ENCODE measurements at regions not wholly inside any gene's neighbourhood (a gene's known extent, or its start where the extent isn't known, plus 50 kb on each side); places are given as distances from the start of the nearest gene placed in this dataset.

DNA sequence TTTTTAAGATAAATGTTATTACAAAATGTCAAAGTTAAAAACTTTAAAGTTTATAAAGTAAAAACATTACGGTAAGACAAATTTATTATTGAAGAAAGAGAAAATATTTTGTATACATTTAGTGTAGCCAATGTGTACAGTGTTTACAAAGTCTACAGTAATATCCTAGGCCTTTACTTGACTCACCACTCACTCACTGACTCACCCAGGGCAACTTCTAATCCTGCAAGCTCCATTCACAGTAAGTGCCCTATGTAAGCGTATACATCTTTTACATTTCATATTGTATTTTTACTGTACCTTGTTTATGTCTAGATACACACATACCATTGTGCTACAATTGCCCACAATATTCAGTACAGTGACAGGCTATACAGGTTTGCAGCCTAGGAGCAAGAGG is 448.2 kb downstream of the KCTD12 start:
- DNase-seq (ENCODE audit: insufficient read length, low spot score) = no peak
- no peak for FAIRE-seq

GRCh38 chr13:76425935-76426334 is 460.3 kb downstream of the KCTD12 start:
- FAIRE-seq (no peak), DNase-seq (ENCODE audit: insufficient read length, low spot score) (no peak)
- TF ChIP-seq POU2F2 (IDR thresholded peaks at IDR 0.05; ENCODE audit: low read depth, low read length) = no peak
- no peak for TF ChIP-seq PAX5 (IDR thresholded peaks at IDR 0.05; ENCODE audit: insufficient read depth, low read length, severe bottlenecking)

More for the DNA sequence above, 448.2 kb downstream of the KCTD12 start:
- TF ChIP-seq POLR2AphosphoS5 (IDR thresholded peaks at IDR 0.05; ENCODE audit: low read depth, low read length) (no peak), SPI1 (IDR thresholded peaks at IDR 0.05; ENCODE audit: low read depth, low read length) (no peak), POLR2A (IDR thresholded peaks at IDR 0.05; ENCODE audit: low read depth, low read length) (no peak), PAX5 (IDR thresholded peaks at IDR 0.05; ENCODE audit: insufficient read depth, low read length, severe bottlenecking) (no peak), POU2F2 (IDR thresholded peaks at IDR 0.05; ENCODE audit: low read depth, low read length) (no peak), TAF1 (IDR thresholded peaks at IDR 0.05; ENCODE audit: low read depth, low read length) (no peak)

DNA sequence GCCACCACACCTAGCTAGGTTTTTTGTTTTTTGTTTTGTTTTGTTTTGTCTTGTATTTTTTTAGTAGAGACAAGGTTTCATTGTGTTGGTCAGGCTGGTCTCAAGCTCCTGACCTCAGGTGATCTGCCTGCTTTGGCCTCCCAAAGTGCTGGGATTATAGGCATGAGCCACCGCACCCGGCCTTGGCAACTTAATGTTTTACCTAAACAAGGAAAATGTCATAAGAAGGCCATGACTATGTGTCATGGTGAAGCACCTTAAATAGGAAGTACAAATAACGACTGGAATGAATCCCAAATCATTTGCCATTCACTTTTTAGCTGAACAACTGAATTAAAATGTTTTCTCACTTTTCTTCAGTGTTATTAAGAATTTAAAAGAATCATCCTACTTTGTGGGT is 465.2 kb downstream of the KCTD12 start:
- TF ChIP-seq TAF1 (IDR thresholded peaks at IDR 0.05; ENCODE audit: low read depth, low read length) (no peak), SPI1 (IDR thresholded peaks at IDR 0.05; ENCODE audit: low read depth, low read length) (no peak), POLR2A (IDR thresholded peaks at IDR 0.05; ENCODE audit: low read depth, low read length) (no peak), PAX5 (IDR thresholded peaks at IDR 0.05; ENCODE audit: insufficient read depth, low read length, severe bottlenecking) (no peak), POU2F2 (IDR thresholded peaks at IDR 0.05; ENCODE audit: low read depth, low read length) (no peak), POLR2AphosphoS5 (IDR thresholded peaks at IDR 0.05; ENCODE audit: low read depth, low read length) (no peak)
- FAIRE-seq = no peak
- DNase-seq (ENCODE audit: insufficient read length, low spot score) = no peak

- TF ChIP-seq TAF1 (IDR thresholded peaks at IDR 0.05; ENCODE audit: low read depth, low read length) = no peak
- no peak for TF ChIP-seq POLR2A (IDR thresholded peaks at IDR 0.05; ENCODE audit: low read depth, low read length)
- no peak for TF ChIP-seq POLR2AphosphoS5 (IDR thresholded peaks at IDR 0.05; ENCODE audit: low read depth, low read length)
- DNase-seq (ENCODE audit: insufficient read length, low spot score) (no peak), FAIRE-seq (no peak)
Measured at GRCh38 chr13:76418404-76418803, 467.8 kb downstream of the KCTD12 start.

DNA sequence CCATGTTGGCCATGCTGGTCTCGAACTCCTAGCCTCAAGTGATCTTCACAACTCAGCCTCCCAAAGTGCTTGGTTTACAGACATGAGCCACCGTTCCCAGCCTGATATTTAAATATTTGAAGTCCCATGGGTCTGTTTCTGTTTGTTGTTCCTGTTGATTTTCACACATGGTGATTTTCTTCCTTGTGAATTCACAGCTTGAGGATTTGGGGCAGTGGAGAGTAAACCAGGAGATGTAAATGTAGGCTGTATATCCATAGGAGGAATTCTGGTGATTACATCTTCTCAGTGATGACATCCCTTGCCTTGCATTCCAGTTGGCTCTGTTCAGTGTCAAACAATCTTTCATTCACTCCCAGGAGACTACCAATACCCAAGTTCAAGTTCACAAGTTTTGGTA is 471.9 kb downstream of the KCTD12 start:
- no peak for DNase-seq (ENCODE audit: insufficient read length, low spot score)
- FAIRE-seq = no peak
- TF ChIP-seq PAX5 (IDR thresholded peaks at IDR 0.05; ENCODE audit: insufficient read depth, low read length, severe bottlenecking) = no peak
- TF ChIP-seq TAF1 (IDR thresholded peaks at IDR 0.05; ENCODE audit: low read depth, low read length) = no peak
- TF ChIP-seq POLR2AphosphoS5 (IDR thresholded peaks at IDR 0.05; ENCODE audit: low read depth, low read length) = no peak
- no peak for TF ChIP-seq SPI1 (IDR thresholded peaks at IDR 0.05; ENCODE audit: low read depth, low read length)
- TF ChIP-seq POLR2A (IDR thresholded peaks at IDR 0.05; ENCODE audit: low read depth, low read length) = no peak

- FAIRE-seq = no peak
- no peak for TF ChIP-seq POLR2AphosphoS5 (IDR thresholded peaks at IDR 0.05; ENCODE audit: low read depth, low read length)
- no peak for TF ChIP-seq SPI1 (IDR thresholded peaks at IDR 0.05; ENCODE audit: low read depth, low read length)
- no peak for TF ChIP-seq PAX5 (IDR thresholded peaks at IDR 0.05; ENCODE audit: insufficient read depth, low read length, severe bottlenecking)
- TF ChIP-seq POLR2A (IDR thresholded peaks at IDR 0.05; ENCODE audit: low read depth, low read length) = no peak
- no peak for TF ChIP-seq POU2F2 (IDR thresholded peaks at IDR 0.05; ENCODE audit: low read depth, low read length)
Measured at GRCh38 chr13:76406243-76406642, 480.0 kb downstream of the KCTD12 start.

GRCh38 chr13:76398425-76398824 is 487.8 kb downstream of the KCTD12 start:
- no peak for FAIRE-seq
- no peak for DNase-seq (ENCODE audit: insufficient read length, low spot score)
- TF ChIP-seq POU2F2 (IDR thresholded peaks at IDR 0.05; ENCODE audit: low read depth, low read length) (no peak), POLR2A (IDR thresholded peaks at IDR 0.05; ENCODE audit: low read depth, low read length) (no peak), POLR2AphosphoS5 (IDR thresholded peaks at IDR 0.05; ENCODE audit: low read depth, low read length) (no peak), PAX5 (IDR thresholded peaks at IDR 0.05; ENCODE audit: insufficient read depth, low read length, severe bottlenecking) (no peak), TAF1 (IDR thresholded peaks at IDR 0.05; ENCODE audit: low read depth, low read length) (no peak), SPI1 (IDR thresholded peaks at IDR 0.05; ENCODE audit: low read depth, low read length) (no peak)

More at GRCh38 chr13:76406243-76406642, 480.0 kb downstream of the KCTD12 start:
- no peak for DNase-seq (ENCODE audit: insufficient read length, low spot score)

GRCh38 chr13:76397413-76397812 is 488.8 kb downstream of the KCTD12 start:
- DNase-seq (ENCODE audit: insufficient read length, low spot score) (no peak), FAIRE-seq (no peak)
- TF ChIP-seq POU2F2 (IDR thresholded peaks at IDR 0.05; ENCODE audit: low read depth, low read length) (no peak), TAF1 (IDR thresholded peaks at IDR 0.05; ENCODE audit: low read depth, low read length) (no peak), POLR2A (IDR thresholded peaks at IDR 0.05; ENCODE audit: low read depth, low read length) (no peak), POLR2AphosphoS5 (IDR thresholded peaks at IDR 0.05; ENCODE audit: low read depth, low read length) (no peak), PAX5 (IDR thresholded peaks at IDR 0.05; ENCODE audit: insufficient read depth, low read length, severe bottlenecking) (no peak), SPI1 (IDR thresholded peaks at IDR 0.05; ENCODE audit: low read depth, low read length) (no peak)

DNA sequence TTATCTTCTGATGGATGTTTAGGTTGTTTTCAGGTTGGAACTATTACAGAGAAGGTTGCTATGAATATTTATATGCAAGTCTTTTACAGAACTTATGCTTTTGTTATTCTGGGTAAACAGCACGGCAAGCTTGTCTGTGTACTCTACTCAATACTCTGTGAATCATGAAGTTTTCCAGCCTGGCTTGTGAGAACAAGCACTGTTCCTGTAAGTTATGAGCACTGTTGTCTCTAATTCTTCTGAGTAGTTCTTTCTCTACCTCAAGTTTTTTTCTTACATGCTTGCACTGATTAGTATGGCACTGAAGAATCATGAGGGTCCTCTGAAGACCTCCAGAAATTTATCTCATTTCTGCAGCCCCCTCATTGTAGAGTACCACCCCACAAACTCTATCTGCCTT is 496.9 kb downstream of the KCTD12 start:
- DNase-seq (ENCODE audit: insufficient read length, low spot score) = no peak
- no peak for FAIRE-seq
- no peak for TF ChIP-seq POU2F2 (IDR thresholded peaks at IDR 0.05; ENCODE audit: low read depth, low read length)
- no peak for TF ChIP-seq POLR2AphosphoS5 (IDR thresholded peaks at IDR 0.05; ENCODE audit: low read depth, low read length)
- TF ChIP-seq POLR2A (IDR thresholded peaks at IDR 0.05; ENCODE audit: low read depth, low read length) = no peak
- TF ChIP-seq PAX5 (IDR thresholded peaks at IDR 0.05; ENCODE audit: insufficient read depth, low read length, severe bottlenecking) = no peak
- TF ChIP-seq SPI1 (IDR thresholded peaks at IDR 0.05; ENCODE audit: low read depth, low read length) = no peak
- no peak for TF ChIP-seq TAF1 (IDR thresholded peaks at IDR 0.05; ENCODE audit: low read depth, low read length)

DNA sequence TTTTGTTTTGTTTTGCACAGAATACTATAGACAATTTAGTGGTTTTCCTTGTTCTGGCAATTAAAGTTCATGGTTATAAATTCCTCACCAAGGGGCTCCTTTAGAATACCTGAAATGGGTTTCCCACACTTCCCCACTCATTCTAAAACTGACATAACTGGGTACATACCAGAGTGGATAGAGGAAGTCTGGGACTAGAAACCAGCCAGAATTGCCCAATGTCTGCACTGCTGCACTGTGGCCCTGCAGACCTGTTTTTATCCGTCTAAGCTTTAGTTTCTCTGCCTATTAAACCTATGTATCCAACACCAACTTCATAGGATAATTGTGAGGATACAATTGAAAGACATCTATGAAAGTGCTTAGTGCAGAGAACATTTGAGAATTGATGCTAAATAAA is 498.6 kb downstream of the KCTD12 start:
- TF ChIP-seq POLR2AphosphoS5 (IDR thresholded peaks at IDR 0.05; ENCODE audit: low read depth, low read length) = no peak
- TF ChIP-seq PAX5 (IDR thresholded peaks at IDR 0.05; ENCODE audit: insufficient read depth, low read length, severe bottlenecking) = no peak
- no peak for TF ChIP-seq TAF1 (IDR thresholded peaks at IDR 0.05; ENCODE audit: low read depth, low read length)
- no peak for TF ChIP-seq POU2F2 (IDR thresholded peaks at IDR 0.05; ENCODE audit: low read depth, low read length)
- TF ChIP-seq SPI1 (IDR thresholded peaks at IDR 0.05; ENCODE audit: low read depth, low read length) = no peak
- no peak for TF ChIP-seq POLR2A (IDR thresholded peaks at IDR 0.05; ENCODE audit: low read depth, low read length)
- FAIRE-seq (no peak), DNase-seq (ENCODE audit: insufficient read length, low spot score) (no peak)
